ENCODE measurements at regions not wholly inside any gene's neighbourhood (a gene's known extent, or its start where the extent isn't known, plus 50 kb on each side); places are given as distances from the start of the nearest gene placed in this dataset.

- no peak for TF ChIP-seq CTCF (conservative IDR thresholded peaks at IDR 0.05 in 1 of 2, IDR thresholded peaks at IDR 0.05 in 1 of 2; ENCODE audit: extremely low read depth in 1 of 2, insufficient read depth in 1 of 2, low read depth in 1 of 2, low read length in 2 of 2)
- no peak for TF ChIP-seq EZH2 (IDR thresholded peaks at IDR 0.05; ENCODE audit: borderline replicate concordance, low read length)
Observed at GRCh38 chr12:62146318-62146717, 113.9 kb upstream of the USP15 start.

Data from mammary epithelial cell (primary cell).